GM12873 (cell line): ENCODE measurements at regions not wholly inside any gene's neighbourhood (a gene's known extent, or its start where the extent isn't known, plus 50 kb on each side); places are given as distances from the start of the nearest gene placed in this dataset.

Source experiments
- TF ChIP-seq, protein P1 (sequence below): IDR thresholded peaks from 2 replicates; pipeline ENCODE4 v1.5.1; 2012; ENCODE audit warnings: low read depth, mild to moderate bottlenecking, moderate library complexity, low read length, control low read depth; ENCODE audit not compliant: insufficient read depth; ENCODE audit errors: missing control alignments

DNA sequence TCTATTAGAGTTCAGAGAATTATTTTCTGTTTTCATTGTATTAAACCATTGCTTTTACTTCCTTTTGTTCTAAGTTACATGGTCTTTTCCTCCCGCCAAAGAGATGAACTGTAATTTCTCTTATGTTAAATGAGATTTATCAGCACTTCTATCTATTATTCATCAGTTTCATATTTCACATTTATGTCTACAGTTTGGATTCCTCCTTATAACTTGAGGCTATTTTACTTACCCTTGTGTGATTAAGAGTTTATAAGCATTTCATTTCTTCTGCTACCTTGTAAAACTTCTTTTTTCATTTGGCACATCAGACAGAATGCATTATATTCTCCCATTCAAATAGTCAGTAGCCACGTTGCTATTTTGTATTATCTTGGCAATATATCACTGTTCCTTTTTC lies 248.2 kb downstream of the PLA2G4A start:
- TF ChIP-seq, protein P1, sequence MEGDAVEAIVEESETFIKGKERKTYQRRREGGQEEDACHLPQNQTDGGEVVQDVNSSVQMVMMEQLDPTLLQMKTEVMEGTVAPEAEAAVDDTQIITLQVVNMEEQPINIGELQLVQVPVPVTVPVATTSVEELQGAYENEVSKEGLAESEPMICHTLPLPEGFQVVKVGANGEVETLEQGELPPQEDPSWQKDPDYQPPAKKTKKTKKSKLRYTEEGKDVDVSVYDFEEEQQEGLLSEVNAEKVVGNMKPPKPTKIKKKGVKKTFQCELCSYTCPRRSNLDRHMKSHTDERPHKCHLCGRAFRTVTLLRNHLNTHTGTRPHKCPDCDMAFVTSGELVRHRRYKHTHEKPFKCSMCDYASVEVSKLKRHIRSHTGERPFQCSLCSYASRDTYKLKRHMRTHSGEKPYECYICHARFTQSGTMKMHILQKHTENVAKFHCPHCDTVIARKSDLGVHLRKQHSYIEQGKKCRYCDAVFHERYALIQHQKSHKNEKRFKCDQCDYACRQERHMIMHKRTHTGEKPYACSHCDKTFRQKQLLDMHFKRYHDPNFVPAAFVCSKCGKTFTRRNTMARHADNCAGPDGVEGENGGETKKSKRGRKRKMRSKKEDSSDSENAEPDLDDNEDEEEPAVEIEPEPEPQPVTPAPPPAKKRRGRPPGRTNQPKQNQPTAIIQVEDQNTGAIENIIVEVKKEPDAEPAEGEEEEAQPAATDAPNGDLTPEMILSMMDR = no peak

GRCh38 chr1:187078321-187078720 lies 249.6 kb downstream of the PLA2G4A start:
- TF ChIP-seq, protein P1 = no peak

DNA sequence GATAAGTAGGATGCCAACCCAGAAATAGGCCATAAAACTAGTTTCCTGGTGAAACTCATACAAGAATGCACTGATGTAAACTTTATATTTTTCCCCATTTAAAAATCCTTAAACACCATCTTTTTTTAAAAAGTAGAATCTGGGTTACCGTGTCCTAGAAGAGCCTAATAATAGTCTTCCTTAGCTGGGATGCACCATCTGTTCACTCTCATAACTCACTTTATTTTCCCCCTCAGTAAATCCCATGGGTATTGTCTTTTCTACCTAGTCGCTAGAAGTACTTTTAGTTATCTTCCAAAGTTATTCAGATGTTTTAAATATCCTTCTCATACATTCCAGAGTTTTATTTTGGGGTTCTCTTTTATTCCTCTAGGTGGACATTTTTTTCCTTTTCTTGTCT lies 250.2 kb downstream of the PLA2G4A start:
- TF ChIP-seq, protein P1 = no peak

GRCh38 chr1:187079330-187079729 lies 250.6 kb downstream of the PLA2G4A start:
- TF ChIP-seq, protein P1 = no peak

DNA sequence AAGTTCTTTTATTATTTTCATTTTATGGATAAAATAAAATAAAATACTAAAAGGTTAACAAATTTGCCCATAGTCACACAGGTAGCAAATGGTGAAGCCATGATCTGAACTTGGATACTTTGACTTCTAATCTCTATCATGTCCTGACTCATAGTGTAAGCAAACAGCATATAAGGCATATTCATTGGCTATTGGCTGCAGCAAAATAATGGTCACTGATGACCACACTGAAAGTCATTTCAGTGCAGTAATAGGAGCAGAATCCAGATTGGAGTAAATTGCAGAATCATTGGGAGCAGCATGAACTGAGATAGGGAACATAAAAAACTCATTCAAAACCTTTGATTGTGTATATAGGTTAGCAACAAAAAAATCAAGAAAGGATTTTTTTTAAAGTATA lies 262.9 kb downstream of the PLA2G4A start:
- TF ChIP-seq, protein P1 = no peak

GRCh38 chr1:187092104-187092503 lies 263.4 kb downstream of the PLA2G4A start:
- TF ChIP-seq, protein P1 = no peak

- TF ChIP-seq, protein P1 = no peak
Observed at GRCh38 chr1:187096689-187097088, 267.9 kb downstream of the PLA2G4A start.
